Endothelial cell of umbilical vein (primary cell): ENCODE measurements at regions not wholly inside any gene's neighbourhood (a gene's known extent, or its start where the extent isn't known, plus 50 kb on each side); places are given as distances from the start of the nearest gene placed in this dataset.

Experiments
- BruUV-seq: library from RNA; stranded (reverse); fragments of 400-500 nt; replicated peaks from 2 replicates; lab custom pipeline; 2021; lab: Mats Ljungman, UMichigan
- CTCF ChIA-PET: fragments of 300-600, 350-600 bp; sonication (Branson Sonifier 250); formaldehyde crosslinking; loops from one replicate; lab custom pipeline; 2021; ENCODE audit warnings: antibody characterized with exemption, inconsistent platforms; lab: Charles Lee
- POLR2A ChIA-PET: fragments of 300-600, 350-600 bp; sonication (Branson Sonifier 250); formaldehyde crosslinking; loops from one replicate; lab custom pipeline; 2021; ENCODE audit warnings: antibody characterized with exemption, inconsistent platforms; lab: Charles Lee
- DNase-seq: peaks from one replicate; pipeline ENCODE4 v3.0.0-alpha.2; 2011; ENCODE audit warnings: low read depth, low spot score
- FAIRE-seq: peaks from 2 replicates; lab custom pipeline; 2011; peaks lifted over from hg19 to GRCh38; lab: Jason Lieb, UNC
- H2AFZ ChIP-seq: 2 replicates; pipeline ENCODE4 v1.6.0; 2012; ENCODE audit warnings: low read depth, low read length, control low read depth, inconsistent platforms
- H3K27ac ChIP-seq: 2 replicates; pipeline ENCODE4 v1.5.1; 2011; ENCODE audit warnings: low read depth, mild to moderate bottlenecking, control low read depth, low read length, moderate library complexity; ENCODE audit not compliant: insufficient read depth
- H3K27me3 ChIP-seq, 2 experiments: 2 replicates each; pipeline versions ENCODE4 v1.6.0 to v1.6.1; 2011; ENCODE audit warnings: low read length in 2 of 2, mixed read lengths in 1 of 2; ENCODE audit not compliant: control insufficient read depth in 2 of 2, insufficient read depth in 2 of 2
- H3K36me3 ChIP-seq, 2 experiments: 2 replicates in 1 of 2; 3 replicates in 1 of 2; pipeline ENCODE4 v1.5.1; 2011; ENCODE audit warnings: low read length in 2 of 2, mild to moderate bottlenecking in 1 of 2, moderate library complexity in 1 of 2; ENCODE audit not compliant: control insufficient read depth in 2 of 2, insufficient read depth in 2 of 2; ENCODE audit errors: extremely low read depth in 1 of 2
- H3K4me1 ChIP-seq: 3 replicates; pipeline ENCODE4 v1.5.1; 2011; ENCODE audit warnings: mild to moderate bottlenecking, low read length; ENCODE audit not compliant: control insufficient read depth, insufficient read depth; ENCODE audit errors: extremely low read depth
- H3K4me2 ChIP-seq: 2 replicates; pipeline ENCODE4 v1.6.1; 2011; ENCODE audit warnings: low read length, control low read depth, mixed read lengths; ENCODE audit not compliant: insufficient read depth
- H3K4me3 ChIP-seq, 3 experiments: fragments of 200-600 bp in 1 of 3; sonication (generic), shearing (Covaris generic) in 1 of 3; replicated peaks in 1 of 3; 2 replicates each; pipeline ENCODE4 v1.5.1; 2011 to 2016; ENCODE audit warnings: control low read depth in 3 of 3, low read length in 3 of 3, mild to moderate bottlenecking in 2 of 3, inconsistent platforms in 1 of 3, low read depth in 1 of 3, moderate library complexity in 1 of 3; ENCODE audit not compliant: insufficient read depth in 1 of 3
- H3K79me2 ChIP-seq: 2 replicates; pipeline ENCODE4 v1.6.0; 2012; ENCODE audit warnings: low read length, inconsistent platforms; ENCODE audit not compliant: control insufficient read depth, insufficient read depth
- H3K9ac ChIP-seq: replicated peaks from 2 replicates; pipeline ENCODE3; 2011; ENCODE audit warnings: low read length, control low read depth; ENCODE audit not compliant: insufficient read depth; ENCODE audit errors: extremely low read depth
- H3K9me1 ChIP-seq: replicated peaks from 3 replicates; pipeline ENCODE4 v1.6.0; 2011; ENCODE audit warnings: mild to moderate bottlenecking, low read length; ENCODE audit not compliant: control insufficient read depth, insufficient read depth; ENCODE audit errors: extremely low read depth
- H3K9me3 ChIP-seq: replicated peaks from 2 replicates; pipeline ENCODE4 v1.5.1; 2012; ENCODE audit warnings: low read length, inconsistent platforms; ENCODE audit not compliant: control insufficient read depth, insufficient read depth
- H4K20me1 ChIP-seq: replicated peaks from 2 replicates; pipeline ENCODE3; 2011; ENCODE audit warnings: mild to moderate bottlenecking, low read length; ENCODE audit not compliant: control insufficient read depth, insufficient read depth; ENCODE audit errors: extremely low read depth
- EZH2 ChIP-seq: IDR thresholded peaks from 2 replicates; pipeline ENCODE4 v1.6.1; 2012; ENCODE audit warnings: borderline replicate concordance, low read depth, mild to moderate bottlenecking, moderate library complexity, low read length, inconsistent platforms; ENCODE audit not compliant: severe bottlenecking
- FOS ChIP-seq: IDR thresholded peaks from 2 replicates; pipeline ENCODE4 v1.6.1; 2011; ENCODE audit warnings: mild to moderate bottlenecking, low read length, moderate library complexity, borderline replicate concordance; ENCODE audit not compliant: insufficient read depth
- GATA2 ChIP-seq: IDR thresholded peaks from 2 replicates; pipeline ENCODE4 v1.7.0; 2011; ENCODE audit warnings: low read depth, mild to moderate bottlenecking, moderate library complexity, mixed read lengths, low read length; ENCODE audit not compliant: insufficient read length, insufficient read depth
- JUN ChIP-seq: IDR thresholded peaks from 2 replicates; pipeline ENCODE4 v1.6.1; 2011; ENCODE audit warnings: borderline replicate concordance, low read depth; ENCODE audit not compliant: insufficient read length, insufficient read depth
- MYC ChIP-seq: IDR thresholded peaks from one replicate; pipeline ENCODE4 v1.6.1; 2011; ENCODE audit warnings: mild to moderate bottlenecking, low read depth, low read length
- POLR2A ChIP-seq: IDR thresholded peaks from 2 replicates; pipeline ENCODE4 v1.6.1; 2012; ENCODE audit warnings: low read depth, mild to moderate bottlenecking, control low read depth, low read length
- POLR2AphosphoS5 ChIP-seq: IDR thresholded peaks from 2 replicates; pipeline ENCODE4 v1.6.1; 2012; ENCODE audit warnings: low read depth, mild to moderate bottlenecking, control low read depth, low read length, moderate library complexity; ENCODE audit not compliant: insufficient read depth
- dilution Hi-C: fragments of 300-500 bp; cut with MboI; formaldehyde crosslinking; loops from one replicate; pipeline ENCODE4 v1.15.0; 2019; ENCODE audit warnings: low sequenced_read_pairs; ENCODE audit not compliant: extremely low pct_ligation_motif_present
- intact Hi-C: fragments of 100-400 bp; cut with micrococcal nuclease; formaldehyde crosslinking; loops from one replicate; pipeline ENCODE4 v1.10.0; 2022
- TF ChIP-seq, protein P1 (sequence below), 2 donors: IDR thresholded peaks; 1 replicate in 1 of 2; 2 replicates in 1 of 2; pipeline ENCODE4 v1.5.1; 2011; ENCODE audit warnings: low read length in 2 of 2, mild to moderate bottlenecking in 2 of 2, moderate library complexity in 2 of 2, control low read depth in 1 of 2, inconsistent platforms in 1 of 2, low read depth in 1 of 2; ENCODE audit not compliant: insufficient read depth in 1 of 2; ENCODE audit errors: extremely low read depth in 1 of 2
- TF ChIP-seq, protein P2 (sequence below): IDR thresholded peaks from 2 replicates; pipeline ENCODE4 v1.6.1; 2011; ENCODE audit not compliant: insufficient read depth, insufficient read length

DNA sequence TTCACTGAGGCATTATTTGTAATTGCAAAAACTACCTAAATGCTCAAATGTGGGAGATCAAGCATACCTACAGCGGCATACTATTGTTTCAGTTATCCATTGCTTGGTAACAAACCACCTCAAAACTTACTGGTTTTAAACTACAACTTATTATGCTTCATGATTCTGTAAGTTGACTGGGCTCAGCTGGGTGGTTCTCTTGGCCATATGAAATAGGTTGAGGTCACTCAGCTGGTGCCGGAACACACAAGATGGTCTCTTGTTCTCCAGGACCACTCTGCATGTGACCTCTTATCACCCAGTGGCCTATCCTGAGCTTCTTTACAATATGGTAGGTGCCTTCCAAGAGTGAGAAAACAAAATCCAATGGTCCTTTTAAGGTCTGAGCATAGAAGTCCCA lies 195.4 kb upstream of the FGGY start:
- H3K4me1 ChIP-seq, result no peaks in the 10 kb centered on the region
- H3K79me2 ChIP-seq, result no peaks in the 10 kb centered on the region
- no peak overlapping the region for H3K9ac ChIP-seq

DNA sequence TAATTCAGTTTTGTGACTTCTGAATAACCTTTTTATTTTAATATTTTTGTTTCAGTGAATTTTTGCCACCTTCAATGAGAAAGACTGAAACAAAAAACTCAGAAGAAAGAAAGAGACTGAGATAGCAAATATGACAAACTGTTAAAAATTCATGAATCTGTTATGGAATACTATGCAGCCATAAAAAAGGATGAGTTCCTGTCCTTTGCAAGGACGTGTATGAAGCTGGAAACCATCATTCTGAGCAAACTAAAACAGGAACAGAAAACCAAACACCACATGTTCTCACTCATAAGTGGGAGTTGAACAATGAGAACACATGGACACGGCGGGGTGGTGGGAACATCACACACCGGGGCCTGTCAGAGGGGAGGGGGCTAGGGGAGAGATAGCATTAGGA lies 193.4 kb upstream of the FGGY start:
- Histone ChIP-seq H2AFZ (no peak overlapping the region), H4K20me1 (no peaks in the 10 kb centered on the region), H3K4me1 (no peaks in the 10 kb centered on the region), H3K4me2 (no peak overlapping the region), H3K9me1 (no peaks in the 10 kb centered on the region), H3K36me3 (no peaks in the 10 kb centered on the region), H3K4me3 (no peak overlapping the region), H3K79me2 (no peaks in the 10 kb centered on the region), H3K9ac (no peak overlapping the region), H3K9me3 (no peaks in the 10 kb centered on the region), H3K27ac (no peak overlapping the region), H3K27me3 (no peaks in the 10 kb centered on the region)
- TF ChIP-seq EZH2 (no peak), FOS (no peak), MYC (no peak), POLR2AphosphoS5 (no peak), JUN (no peak), GATA2 (no peak), POLR2A (no peak)
- TF ChIP-seq, protein P1, sequence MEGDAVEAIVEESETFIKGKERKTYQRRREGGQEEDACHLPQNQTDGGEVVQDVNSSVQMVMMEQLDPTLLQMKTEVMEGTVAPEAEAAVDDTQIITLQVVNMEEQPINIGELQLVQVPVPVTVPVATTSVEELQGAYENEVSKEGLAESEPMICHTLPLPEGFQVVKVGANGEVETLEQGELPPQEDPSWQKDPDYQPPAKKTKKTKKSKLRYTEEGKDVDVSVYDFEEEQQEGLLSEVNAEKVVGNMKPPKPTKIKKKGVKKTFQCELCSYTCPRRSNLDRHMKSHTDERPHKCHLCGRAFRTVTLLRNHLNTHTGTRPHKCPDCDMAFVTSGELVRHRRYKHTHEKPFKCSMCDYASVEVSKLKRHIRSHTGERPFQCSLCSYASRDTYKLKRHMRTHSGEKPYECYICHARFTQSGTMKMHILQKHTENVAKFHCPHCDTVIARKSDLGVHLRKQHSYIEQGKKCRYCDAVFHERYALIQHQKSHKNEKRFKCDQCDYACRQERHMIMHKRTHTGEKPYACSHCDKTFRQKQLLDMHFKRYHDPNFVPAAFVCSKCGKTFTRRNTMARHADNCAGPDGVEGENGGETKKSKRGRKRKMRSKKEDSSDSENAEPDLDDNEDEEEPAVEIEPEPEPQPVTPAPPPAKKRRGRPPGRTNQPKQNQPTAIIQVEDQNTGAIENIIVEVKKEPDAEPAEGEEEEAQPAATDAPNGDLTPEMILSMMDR (IDR thresholded peaks at IDR 0.05; ENCODE audit: extremely low read depth in 1 of 2, insufficient read depth in 1 of 2, low read depth in 1 of 2, low read length in 2 of 2), result no peak
- TF ChIP-seq, protein P2, sequence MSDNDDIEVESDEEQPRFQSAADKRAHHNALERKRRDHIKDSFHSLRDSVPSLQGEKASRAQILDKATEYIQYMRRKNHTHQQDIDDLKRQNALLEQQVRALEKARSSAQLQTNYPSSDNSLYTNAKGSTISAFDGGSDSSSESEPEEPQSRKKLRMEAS, result no peak
- BruUV-seq, result no TSS peak
- no peak for DNase-seq
- ChIA-PET POLR2A (no interaction called here), CTCF (no interaction called here)
- intact Hi-C loops, result no loop called here
- dilution Hi-C loops, result no loop called here
- no peak for FAIRE-seq

More for the DNA sequence above, 195.4 kb upstream of the FGGY start:
- H3K4me3 ChIP-seq, result no peak overlapping the region
- ChIA-PET CTCF (interaction anchor here (1.0 kb wide), 1 partner anchor 11 kb away, joined by 4 read pairs; no protein-coding TSS in a partner anchor), POLR2A (no interaction called here)
- no peaks in the 10 kb centered on the region for H4K20me1 ChIP-seq
- H3K4me2 ChIP-seq, result no peak overlapping the region
- no peak overlapping the region for H3K27ac ChIP-seq
- no peaks in the 10 kb centered on the region for H3K9me1 ChIP-seq
- no peaks in the 10 kb centered on the region for H3K27me3 ChIP-seq
- no TSS peak for BruUV-seq
- no peak overlapping the region for H2AFZ ChIP-seq
- intact Hi-C loops (no loop called here), dilution Hi-C loops (no loop called here)
- DNase-seq, result no peak
- TF ChIP-seq POLR2AphosphoS5, result no peak
- TF ChIP-seq POLR2A, result no peak
- TF ChIP-seq, protein P2, result no peak
- TF ChIP-seq GATA2, result no peak
- no peak for FAIRE-seq
- H3K9me3 ChIP-seq, result no peaks in the 10 kb centered on the region
- H3K36me3 ChIP-seq, result no peaks in the 10 kb centered on the region
